ELR (cell line): ENCODE measurements at regions not wholly inside any gene's neighbourhood (a gene's known extent, or its start where the extent isn't known, plus 50 kb on each side); places are given as distances from the start of the nearest gene placed in this dataset.
"Not testable (repeated sequence)": the region's sequence is repeated elsewhere in the genome, so short reads cannot be mapped to it uniquely, and the experiment has no call there.

ENCODE experiments used
- DNase-seq: peaks from one replicate; pipeline ENCODE4 v3.0.0-alpha.2; 2015; ENCODE audit warnings: low read depth

DNA sequence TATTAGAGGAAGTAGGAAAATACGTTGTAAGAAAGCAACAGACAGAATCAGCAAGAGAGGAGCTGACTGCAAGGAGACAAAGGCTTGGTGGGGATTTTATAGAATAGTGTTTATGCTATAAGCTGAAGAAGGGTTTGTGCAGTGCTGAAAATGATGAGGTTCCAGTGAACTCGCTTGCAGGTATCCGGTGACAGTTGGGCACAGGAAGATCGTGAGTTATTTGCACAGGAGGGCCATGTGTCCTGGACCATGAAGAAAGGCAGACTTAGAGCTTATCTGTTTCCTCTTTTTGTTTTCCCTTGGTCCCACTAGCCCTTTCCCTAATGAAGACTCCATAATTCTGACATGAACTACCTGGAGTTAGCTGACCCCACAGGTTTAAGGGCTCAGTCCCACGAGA is 61.4 kb downstream of the NXNL2 start:
- no peak for DNase-seq

DNA sequence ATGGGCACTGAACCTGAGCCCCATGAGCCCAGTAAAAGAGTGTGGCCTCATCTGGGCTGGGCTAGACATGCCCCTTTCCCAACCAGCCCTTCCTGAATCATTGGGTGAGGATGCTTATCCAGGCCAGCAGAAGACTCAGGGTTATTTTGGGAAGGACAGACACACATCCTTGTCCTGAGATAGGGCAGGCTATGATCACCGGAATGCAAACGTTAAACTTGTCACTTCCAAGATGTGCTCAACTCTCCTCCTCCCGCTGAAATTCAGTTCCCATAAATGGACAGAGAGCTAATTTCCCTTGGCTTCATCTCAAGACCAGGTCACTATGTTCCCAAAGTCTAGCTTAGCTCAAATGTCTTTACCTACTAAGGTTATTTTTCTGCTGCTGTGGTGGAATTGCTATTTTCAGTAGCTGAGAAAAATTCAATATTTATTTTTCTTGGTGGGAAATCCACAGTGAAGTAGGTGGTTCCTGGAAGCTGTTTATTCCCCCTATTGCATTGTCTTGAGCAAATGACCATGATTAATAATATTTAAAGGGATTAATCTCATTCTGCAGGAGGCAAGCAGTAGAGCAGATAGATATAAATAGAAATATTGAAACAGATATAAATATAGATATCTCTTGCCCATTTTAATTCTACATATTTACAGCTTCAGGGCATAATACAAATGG is 70.0 kb downstream of the NXNL2 start:
- DNase-seq, result no peak

DNA sequence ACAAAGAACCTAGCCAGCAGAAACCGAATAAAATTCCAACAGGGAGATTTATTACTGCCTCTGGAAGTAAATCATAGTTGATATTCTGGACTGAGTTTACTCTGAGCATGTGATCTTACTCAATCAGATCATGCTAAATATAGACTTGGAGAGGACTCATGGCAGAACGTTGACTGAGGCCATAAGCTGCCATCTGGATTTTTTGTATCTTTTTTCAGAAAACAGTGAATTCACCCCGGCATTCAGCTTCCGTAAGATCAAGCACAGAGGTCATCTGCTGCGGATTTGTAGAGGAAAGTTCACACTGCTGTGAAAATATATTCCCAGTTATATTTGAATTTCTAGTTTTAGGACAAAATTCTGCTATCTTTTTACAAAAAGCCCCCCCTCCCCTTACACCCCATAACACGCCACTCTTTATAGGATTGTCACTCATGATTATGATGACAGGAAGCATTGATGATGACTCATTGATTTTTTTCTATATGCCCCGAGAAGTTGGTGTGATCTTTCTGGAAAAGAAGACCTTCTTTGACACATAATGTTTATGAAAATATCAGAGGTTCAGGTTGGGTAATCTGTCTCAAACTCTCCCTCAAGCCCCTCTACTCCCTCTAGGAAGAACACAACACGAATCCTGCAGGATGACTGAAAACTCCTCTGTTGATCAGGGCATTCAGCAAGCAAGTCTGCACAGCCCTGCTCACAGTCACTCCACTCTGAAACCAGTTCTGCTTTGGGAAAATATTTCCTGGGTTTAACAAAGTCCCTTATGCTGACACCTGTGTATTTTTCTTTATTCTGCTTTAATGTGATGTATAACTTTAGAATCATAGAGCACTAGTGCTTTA is 70.8 kb downstream of the NXNL2 start:
- DNase-seq, result no peak

DNA sequence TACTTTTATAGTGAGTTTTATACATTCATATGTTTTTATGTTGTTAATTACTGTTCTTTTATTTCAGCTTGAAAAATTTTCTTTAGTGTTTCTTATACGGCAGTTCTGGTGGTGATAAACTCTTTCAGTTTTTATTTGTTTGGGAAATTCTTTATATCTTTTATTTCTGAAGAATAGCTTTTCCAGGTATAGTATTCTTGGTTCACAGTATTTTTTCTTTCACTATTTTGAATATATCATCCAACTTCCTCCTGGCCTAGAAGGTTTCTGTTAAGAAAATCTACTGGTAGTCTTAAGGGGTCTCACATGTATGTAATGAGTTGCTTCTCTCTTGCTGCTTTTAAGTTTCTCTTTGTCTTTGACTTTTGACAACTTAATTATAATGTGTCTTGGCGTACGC is 79.4 kb downstream of the NXNL2 start:
- DNase-seq, result no peak

DNA sequence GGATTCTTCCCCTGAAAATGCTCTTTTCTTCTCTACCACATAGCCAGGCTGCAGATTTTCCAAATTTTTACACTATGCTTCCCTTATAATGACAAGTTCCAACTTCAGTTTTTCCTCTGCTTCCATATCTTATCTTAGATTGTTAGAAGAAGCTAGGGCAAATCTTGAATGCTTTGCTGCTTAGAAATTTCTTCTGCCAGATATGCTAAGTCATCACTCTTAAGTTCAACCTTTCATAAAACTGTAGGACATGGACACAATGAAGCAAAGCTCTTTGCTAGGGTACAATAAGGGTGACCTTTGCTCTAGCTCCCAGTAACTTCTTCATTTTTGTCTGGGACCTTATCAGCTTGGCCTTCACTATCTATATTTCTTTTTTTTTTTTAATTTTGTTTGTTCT is 88.7 kb downstream of the NXNL2 start:
- DNase-seq, result no peak

DNA sequence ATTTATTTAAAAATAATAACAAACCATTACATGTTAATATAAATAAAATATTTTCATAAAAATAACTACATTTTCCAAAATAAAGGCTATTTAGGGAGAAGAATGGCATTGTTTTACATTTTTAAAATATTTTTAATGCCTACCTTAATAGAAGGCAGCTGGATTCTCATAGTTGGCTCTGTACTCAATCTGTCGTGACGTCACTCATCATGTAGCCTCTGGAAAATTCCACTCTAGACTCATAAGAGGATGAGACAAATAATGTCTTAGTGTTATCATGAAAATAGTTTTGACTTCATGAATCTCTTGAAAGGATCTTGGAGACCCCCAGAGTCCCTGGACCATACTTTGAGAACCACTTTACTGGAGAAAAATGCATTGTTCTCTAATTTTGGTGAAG is 93.1 kb downstream of the NXNL2 start:
- DNase-seq, result no peak

DNA sequence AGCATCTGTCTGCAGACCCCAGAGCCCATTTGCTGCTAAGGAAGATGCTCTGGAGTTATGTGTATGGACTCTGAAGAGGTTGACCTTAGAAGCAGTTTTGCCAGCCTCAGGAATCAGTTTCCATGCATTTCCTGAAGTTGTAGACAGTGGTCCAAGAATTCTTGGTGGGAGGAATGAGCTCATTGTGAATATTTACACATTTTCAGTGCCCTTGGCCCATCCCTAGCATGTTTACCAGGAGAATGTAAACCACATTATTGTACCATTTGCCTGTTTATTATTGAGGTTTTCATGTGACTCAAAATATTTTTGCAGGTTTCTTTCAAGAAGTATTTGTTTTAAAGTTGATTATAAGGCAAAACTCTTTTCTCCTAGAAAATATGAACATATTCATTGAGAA is 93.8 kb downstream of the NXNL2 start:
- DNase-seq, result peak; percentile 10

DNA sequence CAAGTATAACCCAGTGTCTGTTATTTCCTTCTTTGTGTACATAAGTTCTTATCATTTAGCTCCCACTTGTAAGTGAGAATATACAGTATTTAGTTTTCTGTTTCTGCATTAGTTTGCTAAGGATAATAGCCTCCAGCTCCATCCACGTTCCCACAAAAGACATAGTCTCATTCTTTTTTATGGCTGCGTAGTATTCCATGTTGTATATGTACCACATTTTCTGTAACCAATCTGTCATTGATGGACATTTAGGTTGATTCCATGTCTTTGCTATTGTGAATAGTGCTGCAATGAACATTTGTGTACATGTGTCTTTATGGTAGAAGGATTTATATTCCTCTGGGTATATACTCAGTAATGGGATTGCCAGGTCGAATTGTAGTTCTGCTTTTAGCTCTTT is 95.6 kb downstream of the NXNL2 start:
- DNase-seq, result not testable (repeated sequence)

DNA sequence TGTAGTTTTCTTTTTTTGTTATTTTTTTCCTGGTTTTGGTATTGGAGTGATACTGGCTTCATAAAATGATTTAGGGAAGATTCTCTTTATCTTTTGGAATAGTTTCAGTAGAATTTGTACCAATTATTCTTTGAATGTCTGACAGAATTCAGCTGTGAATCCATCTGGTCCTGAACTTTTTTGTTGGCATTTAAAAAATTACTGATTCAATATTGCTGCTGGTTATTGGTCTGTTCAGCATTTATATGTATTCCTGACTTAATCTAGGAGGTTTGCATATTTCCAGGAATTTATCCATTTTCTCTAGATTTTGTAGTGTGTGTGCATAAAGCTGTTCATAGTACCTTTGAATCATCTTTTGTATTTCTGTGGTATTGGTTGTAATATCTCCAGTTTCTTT is 100.2 kb downstream of the NXNL2 start:
- DNase-seq, result no peak

DNA sequence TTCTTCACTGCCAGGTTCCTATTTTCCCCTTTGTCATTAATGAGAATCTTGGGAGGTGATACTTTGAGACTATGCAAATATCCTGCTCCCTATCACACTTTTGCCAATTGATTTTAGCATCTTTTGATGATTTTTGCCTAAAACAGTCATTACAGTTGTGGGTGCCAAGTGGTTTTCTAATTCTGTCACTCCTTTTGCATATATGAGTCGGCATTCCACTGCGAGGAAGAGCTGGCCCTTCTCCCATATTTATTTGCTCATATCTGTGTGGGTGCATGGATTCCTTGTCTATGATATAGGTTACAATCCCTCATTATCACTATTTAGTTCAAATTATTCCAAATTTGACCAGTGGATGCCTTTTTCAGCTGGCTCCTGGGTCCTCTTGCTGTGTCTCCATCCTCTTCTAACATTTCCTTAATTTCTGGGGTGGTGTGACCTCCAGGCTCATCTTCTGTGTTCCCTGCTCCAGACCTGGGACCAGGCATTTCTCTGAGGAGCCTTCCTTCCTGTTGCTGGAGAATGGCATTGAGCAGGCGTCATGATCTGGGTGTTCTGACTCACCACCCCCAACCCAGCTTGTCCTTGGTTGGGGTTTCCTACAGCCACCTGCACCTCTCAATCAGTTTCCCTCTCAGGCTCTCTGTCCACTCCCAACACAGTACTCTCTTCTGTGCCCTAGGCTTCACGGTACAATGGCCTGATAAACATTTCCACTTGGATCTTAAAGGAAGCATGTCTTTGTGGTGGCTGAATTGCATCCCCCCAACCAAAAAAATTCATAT is 106.7 kb downstream of the NXNL2 start:
- no peak for DNase-seq

DNA sequence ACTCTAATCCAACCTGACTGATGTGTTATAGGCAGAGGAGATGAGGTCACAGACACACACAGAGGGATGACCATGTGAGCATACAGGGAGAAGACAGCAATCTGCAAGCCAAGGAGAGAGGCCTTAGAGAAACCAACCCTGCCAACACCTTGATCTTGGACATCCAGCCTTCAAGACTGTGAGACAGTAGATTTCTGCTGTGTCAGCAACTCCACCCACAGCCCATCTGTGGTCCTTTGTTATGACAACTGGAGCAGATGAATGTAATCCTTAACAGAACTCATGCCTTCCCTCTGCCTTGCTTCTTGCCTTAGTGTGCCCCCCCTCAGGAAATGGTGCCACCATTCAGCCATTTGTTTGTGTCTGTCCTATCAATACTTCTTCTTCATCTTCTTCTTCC is 107.4 kb downstream of the NXNL2 start:
- DNase-seq, result no peak

DNA sequence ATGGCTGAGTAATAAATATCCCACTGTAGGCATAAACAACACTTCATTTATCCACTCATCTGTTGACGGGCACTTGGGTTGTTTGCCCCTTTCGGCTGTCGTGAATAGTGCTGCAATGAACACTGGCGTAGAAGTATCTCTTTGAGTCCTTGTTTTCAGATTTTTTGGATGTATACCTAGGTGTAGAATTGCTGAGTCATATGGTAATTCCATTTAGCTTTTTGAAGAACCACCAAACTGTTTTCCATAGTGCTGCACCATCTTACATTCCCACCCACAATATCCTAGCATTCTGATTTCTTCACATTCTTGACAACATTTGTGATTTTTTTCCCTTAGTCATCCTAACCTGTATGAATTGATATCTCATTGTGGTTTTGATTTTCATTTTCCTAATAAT is 109.0 kb downstream of the NXNL2 start:
- no peak for DNase-seq

DNA sequence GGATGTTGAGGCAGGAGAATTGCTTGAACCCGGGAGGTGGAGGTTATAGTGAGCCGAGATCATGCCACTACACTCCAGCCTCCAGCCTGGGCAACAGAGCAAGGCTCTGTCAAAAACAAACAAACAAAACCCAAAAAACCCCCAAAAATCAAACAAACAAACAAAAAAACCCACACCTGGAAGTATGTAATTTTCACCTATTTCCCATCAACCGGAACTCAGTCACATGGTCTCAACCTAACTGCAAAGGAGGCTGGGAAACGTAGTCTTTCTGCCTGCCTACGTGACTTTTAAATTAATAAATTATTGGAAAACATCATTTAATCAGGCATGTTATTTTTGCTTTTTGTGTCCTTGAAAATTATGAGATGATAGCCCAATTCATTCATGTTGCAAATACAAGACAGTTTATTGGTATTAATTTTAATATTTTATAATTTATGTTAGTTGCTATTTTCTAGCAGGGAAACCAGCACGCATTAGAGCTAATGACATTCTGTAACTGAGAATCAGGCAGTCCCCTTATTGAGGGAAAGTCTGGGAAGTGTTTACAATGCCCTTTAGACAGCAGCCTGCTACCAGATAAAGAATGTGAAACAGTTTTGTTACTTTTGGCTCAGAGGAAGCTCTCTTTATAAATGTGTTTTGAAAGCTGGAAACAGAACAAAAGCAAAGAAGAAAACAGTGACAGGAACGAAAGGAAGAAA is 110.3 kb downstream of the NXNL2 start:
- DNase-seq, result no peak

DNA sequence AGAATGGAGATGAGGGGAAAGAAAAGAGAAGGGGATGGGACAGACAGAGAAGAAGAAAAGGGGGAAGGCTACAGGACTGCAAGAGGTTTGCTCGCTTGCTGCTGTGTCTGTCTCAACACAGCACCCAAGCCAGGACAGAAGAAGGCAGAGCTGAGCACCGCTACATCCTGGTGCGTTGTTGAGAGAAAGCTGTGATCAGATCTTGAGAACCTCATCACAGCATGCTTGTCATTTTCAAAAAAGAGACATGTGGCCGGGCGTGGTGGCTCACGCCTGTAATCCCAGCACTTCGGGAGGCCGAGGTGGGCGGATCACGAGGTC is 110.9 kb downstream of the NXNL2 start:
- DNase-seq, result no peak

DNA sequence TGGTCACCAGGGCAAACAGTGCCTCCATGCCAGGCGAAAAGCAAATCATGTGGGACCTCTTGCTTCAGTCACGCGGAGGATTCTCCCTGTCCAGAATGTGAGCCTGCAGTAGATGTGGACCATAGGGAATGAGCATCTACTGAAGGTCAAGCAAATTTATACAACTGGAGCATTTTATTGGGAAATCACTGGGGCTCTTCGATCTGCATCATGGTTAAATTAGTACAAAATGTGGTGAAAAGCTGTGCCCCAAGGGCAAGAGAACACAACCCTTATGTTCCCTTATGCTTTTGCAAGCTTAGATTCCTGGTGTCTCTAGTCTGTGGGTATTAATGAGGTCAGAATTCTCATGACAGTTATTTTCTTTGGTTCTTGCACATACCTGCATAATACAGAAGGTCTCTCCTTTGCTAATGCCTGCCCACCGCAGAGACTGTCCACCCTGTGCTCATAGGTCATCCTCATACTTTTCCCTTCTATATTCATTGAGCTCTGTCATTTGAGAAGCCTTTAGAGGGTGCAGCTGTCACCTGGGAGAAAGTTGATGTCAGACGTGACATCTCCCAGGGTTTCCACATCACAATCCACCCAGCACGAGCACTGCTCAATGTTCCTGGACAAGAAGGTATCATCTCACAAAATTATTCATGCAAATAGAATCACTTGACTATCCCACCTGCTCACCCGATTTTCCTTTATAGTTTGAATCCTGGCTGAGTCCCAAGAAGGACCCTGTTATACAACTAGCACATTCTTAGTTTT is 111.7 kb downstream of the NXNL2 start:
- DNase-seq, result no peak

DNA sequence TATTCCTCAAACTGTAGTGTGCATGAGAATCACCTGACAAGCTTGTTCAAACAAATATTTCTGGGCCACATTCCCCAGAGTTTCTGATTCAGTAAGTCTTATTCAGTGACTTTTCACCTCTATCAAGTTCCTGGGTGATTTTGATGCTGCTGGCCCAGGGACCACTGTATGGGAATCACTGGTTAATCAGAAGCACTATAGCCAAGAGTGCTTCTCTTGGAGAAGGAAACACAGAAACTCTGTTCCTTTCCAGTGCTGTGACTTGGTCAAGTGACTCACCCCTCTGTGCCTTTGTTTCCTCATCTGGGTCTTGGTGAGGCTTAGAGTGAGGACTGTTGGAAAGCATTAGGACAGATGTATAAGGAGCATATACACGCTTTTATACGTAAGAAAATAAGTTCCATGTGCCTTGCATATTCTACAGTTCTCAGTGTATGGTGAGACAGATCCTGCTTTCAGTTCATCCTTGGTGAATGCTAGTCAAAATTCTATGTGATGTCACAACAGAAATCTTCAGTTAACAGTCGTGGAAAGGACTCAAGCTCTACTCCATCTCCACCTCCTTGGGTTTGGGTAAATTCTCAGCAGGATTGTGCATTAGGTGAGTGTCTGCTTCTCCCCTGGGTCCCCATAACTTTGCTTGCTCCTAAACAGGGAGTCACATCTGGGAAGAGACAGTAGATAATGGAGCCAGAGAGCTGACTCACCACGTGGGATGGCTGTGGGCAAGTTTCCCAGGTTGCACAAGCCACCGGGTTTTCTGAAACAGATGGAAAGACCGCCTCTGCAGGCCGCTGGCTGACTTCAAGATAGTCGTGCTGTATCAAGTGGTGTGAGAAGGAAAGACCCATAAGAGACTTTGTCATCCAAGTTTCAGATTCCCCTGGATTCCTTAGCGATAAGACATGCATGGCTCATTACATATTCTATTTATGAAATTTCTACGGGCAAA is 117.0 kb downstream of the NXNL2 start:
- peak; percentile 99 for DNase-seq

DNA sequence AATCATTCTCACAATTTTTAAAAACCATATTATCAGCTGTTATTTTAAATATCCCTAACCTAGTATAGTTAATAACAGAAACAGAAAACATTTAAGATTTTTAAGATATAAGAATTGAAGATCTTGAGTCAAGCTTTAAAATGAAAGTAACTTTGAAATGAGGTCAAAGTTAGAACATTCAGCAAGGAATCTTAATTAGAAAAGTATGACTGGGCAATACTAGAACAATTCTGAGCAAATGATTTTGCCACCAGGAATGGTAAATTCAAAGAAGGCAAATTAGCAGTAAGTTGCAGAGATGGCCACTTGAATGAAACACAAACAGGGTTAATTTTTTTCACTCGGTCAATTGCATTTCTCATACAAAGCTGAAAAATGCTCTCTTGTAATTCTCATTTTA is 117.9 kb downstream of the NXNL2 start:
- DNase-seq, result peak; percentile 31

DNA sequence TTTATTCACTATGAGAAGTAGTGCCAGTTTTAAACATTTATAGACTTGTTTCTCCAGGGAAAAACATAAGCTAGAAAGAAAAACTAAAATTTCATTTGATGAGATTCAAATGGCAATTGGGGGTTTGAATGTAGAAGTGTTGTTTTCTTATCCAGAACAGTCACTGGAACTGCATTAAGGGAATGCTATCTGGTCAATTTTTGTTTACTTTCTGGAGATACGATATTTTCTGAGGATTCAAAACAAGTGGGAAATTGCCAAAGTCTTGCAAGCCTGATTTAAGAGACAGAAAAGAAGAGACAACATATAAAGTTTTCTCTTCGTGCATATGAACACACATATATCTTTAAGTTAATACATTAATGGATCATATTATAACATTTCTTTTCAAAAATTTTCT is 118.4 kb downstream of the NXNL2 start:
- DNase-seq, result peak; percentile 15

DNA sequence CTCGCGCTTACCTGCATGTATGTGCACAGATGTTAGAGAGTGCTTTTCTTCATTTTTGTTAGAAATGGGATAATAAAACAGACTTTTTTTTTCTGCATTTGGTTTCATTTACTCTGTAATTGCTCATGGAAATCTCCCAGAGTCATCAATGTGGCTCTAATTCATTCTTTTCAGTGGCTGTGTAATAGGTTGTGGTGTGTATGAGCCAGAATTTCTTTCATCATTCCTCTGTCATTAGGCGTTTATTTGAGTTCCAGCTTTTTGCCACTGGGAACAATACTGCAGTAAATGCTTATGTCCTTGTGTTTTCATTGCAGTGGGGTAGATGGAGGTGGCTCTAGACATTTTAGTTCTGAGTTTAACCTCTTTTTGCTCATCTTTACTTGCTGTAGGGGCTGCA is 118.9 kb downstream of the NXNL2 start:
- peak; percentile 58 for DNase-seq

DNA sequence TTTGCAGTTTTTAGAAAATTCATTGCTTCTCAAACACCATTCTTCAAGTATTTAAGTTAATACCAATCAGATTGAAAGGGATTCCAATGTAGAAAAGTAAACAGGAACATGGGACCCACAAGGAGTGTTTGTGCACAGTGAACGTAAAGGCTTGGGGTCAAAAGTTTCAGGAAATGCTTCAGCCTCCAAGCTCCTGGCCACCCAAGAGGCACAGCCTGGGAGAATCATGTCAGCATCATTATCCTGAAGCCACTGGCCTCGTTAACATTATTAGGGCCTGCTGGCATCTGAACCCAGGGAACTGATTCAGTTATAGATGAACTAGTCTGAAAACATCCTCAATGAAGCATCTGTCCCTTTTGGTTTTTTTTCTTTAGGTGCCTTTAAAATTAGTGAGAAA is 122.9 kb downstream of the NXNL2 start:
- no peak for DNase-seq
